ENCODE measurements at regions not wholly inside any gene's neighbourhood (a gene's known extent, or its start where the extent isn't known, plus 50 kb on each side); places are given as distances from the start of the nearest gene placed in this dataset.

GRCh38 chr18:5065615-5066014 is 131.4 kb downstream of the AKAIN1 start:
- no peaks in the 10 kb centered on the region for H3K27me3 ChIP-seq
- no peak overlapping the region for H3K4me3 ChIP-seq
- no peaks in the 10 kb centered on the region for H3K36me3 ChIP-seq
- DNase-seq (ENCODE audit: low read depth in 1 of 2, low spot score in 1 of 2): no peak
- H3K4me1 ChIP-seq (ENCODE audit: low read depth): no peaks in the 10 kb centered on the region
- no peak for TF ChIP-seq CTCF (IDR thresholded peaks at IDR 0.05; ENCODE audit: low read depth, low read length)
- no peak overlapping the region for H3K27ac ChIP-seq
- H3K9me3 ChIP-seq (ENCODE audit: low read depth): no peaks in the 10 kb centered on the region

GRCh38 chr18:5064841-5065370 is 132.2 kb downstream of the AKAIN1 start:
- TF ChIP-seq CTCF (IDR thresholded peaks at IDR 0.05; ENCODE audit: low read depth, low read length): no peak
- DNase-seq (ENCODE audit: low read depth in 1 of 2, low spot score in 1 of 2): no peak
- Histone ChIP-seq H3K4me1 (ENCODE audit: low read depth) (no peaks in the 10 kb centered on the region), H3K36me3 (no peaks in the 10 kb centered on the region), H3K4me3 (no peak overlapping the region), H3K9me3 (ENCODE audit: low read depth) (no peaks in the 10 kb centered on the region), H3K27ac (no peak overlapping the region), H3K27me3 (no peaks in the 10 kb centered on the region)

GRCh38 chr18:5061785-5062184 is 135.3 kb downstream of the AKAIN1 start:
- no peaks in the 10 kb centered on the region for H3K27me3 ChIP-seq
- no peak for TF ChIP-seq CTCF (IDR thresholded peaks at IDR 0.05; ENCODE audit: low read depth, low read length)
- H3K27ac ChIP-seq: no peak overlapping the region
- H3K4me3 ChIP-seq: no peak overlapping the region
- H3K9me3 ChIP-seq (ENCODE audit: low read depth): no peaks in the 10 kb centered on the region
- DNase-seq (ENCODE audit: low read depth in 1 of 2, low spot score in 1 of 2): no peak
- no peaks in the 10 kb centered on the region for H3K36me3 ChIP-seq
- H3K4me1 ChIP-seq (ENCODE audit: low read depth): no peaks in the 10 kb centered on the region

GRCh38 chr18:5060543-5060942 is 136.5 kb downstream of the AKAIN1 start:
- Histone ChIP-seq H3K27ac (no peak overlapping the region), H3K4me1 (ENCODE audit: low read depth) (no peaks in the 10 kb centered on the region), H3K9me3 (ENCODE audit: low read depth) (no peaks in the 10 kb centered on the region), H3K4me3 (no peak overlapping the region), H3K27me3 (no peaks in the 10 kb centered on the region), H3K36me3 (no peaks in the 10 kb centered on the region)
- DNase-seq (ENCODE audit: low read depth in 1 of 2, low spot score in 1 of 2): no peak
- TF ChIP-seq CTCF (IDR thresholded peaks at IDR 0.05; ENCODE audit: low read depth, low read length): no peak

- Histone ChIP-seq H3K4me1 (ENCODE audit: low read depth) (no peaks in the 10 kb centered on the region), H3K4me3 (no peak overlapping the region), H3K36me3 (no peaks in the 10 kb centered on the region), H3K9me3 (ENCODE audit: low read depth) (no peaks in the 10 kb centered on the region), H3K27me3 (no peaks in the 10 kb centered on the region), H3K27ac (no peak overlapping the region)
- DNase-seq (ENCODE audit: low read depth in 1 of 2, low spot score in 1 of 2): no peak
- no peak for TF ChIP-seq CTCF (IDR thresholded peaks at IDR 0.05; ENCODE audit: low read depth, low read length)
These were observed 137.4 kb downstream of the AKAIN1 start for GRCh38 chr18:5059696-5060032.

Measured in cardiac muscle cell (in vitro differentiated cells and primary cell).